SK-N-SH (cell line): ENCODE measurements at regions not wholly inside any gene's neighbourhood (a gene's known extent, or its start where the extent isn't known, plus 50 kb on each side); places are given as distances from the start of the nearest gene placed in this dataset.
A peak's percentile ranks its signal among the peaks of the same experiment; 100 is the strongest.

ENCODE experiments used
- CTCF ChIA-PET: fragments of 300-600, 350-600 bp; formaldehyde crosslinking; extraction: SDS; loops from one replicate; lab custom pipeline; 2021; lab: Yijun Ruan, JAX
- POLR2A ChIA-PET: fragments of 350-600 bp; sonication (Branson Sonifier 250); formaldehyde crosslinking; extraction: SDS; loops from one replicate; lab custom pipeline; 2020; ENCODE audit warnings: antibody characterized with exemption, inconsistent platforms; lab: Yijun Ruan, JAX
- DNase-seq: peaks from one replicate; pipeline ENCODE4 v3.0.0; 2012
- H2AFZ ChIP-seq: fragments of 200-600 bp; sonication (generic); 2 replicates; pipeline ENCODE4 v1.8.1; 2016; ENCODE audit warnings: antibody characterized with exemption, mild to moderate bottlenecking, low read depth
- H3F3A ChIP-seq: fragments of 200-600 bp; sonication (generic); replicated peaks from 2 replicates; pipeline ENCODE3; 2016; ENCODE audit warnings: antibody characterized with exemption, mild to moderate bottlenecking; ENCODE audit not compliant: insufficient read depth
- H3K27ac ChIP-seq, 2 experiments: fragments of 200-500 bp in 1 of 2; fragments of 200-600 bp in 1 of 2; sonication (Bioruptor generic) in 1 of 2; sonication (generic), shearing (Covaris generic) in 1 of 2; 2 replicates each; pipeline versions ENCODE4 v1.5.1 to v1.6.1; 2014 to 2016; ENCODE audit warnings: low read depth in 2 of 2, inconsistent platforms in 1 of 2, low read length in 1 of 2, mild to moderate bottlenecking in 1 of 2, mixed read lengths in 1 of 2
- H3K27me3 ChIP-seq: fragments of 200-600 bp; sonication (generic), shearing (Covaris generic); 2 replicates; pipeline ENCODE4 v1.6.1; 2016; ENCODE audit warnings: mixed run types; ENCODE audit not compliant: insufficient read depth
- H3K36me3 ChIP-seq, 2 experiments: fragments of 200-500 bp in 1 of 2; fragments of 200-600 bp in 1 of 2; sonication (Bioruptor generic) in 1 of 2; sonication (generic) in 1 of 2; replicated peaks in 1 of 2; 2 replicates each; pipeline versions ENCODE3 to v1.5.1; 2014 to 2016; ENCODE audit warnings: low read length in 1 of 2, mild to moderate bottlenecking in 1 of 2; ENCODE audit not compliant: insufficient read depth in 2 of 2, control insufficient read depth in 1 of 2
- H3K4me1 ChIP-seq, 2 experiments: fragments of 200-500 bp in 1 of 2; fragments of 200-600 bp in 1 of 2; sonication (Bioruptor generic) in 1 of 2; sonication (generic), shearing (Covaris generic) in 1 of 2; 2 replicates each; pipeline versions ENCODE4 v1.5.1 to v1.6.1; 2014 to 2016; ENCODE audit warnings: low read depth in 1 of 2, low read length in 1 of 2, mixed run types in 1 of 2; ENCODE audit not compliant: insufficient read depth in 2 of 2, control insufficient read depth in 1 of 2
- H3K4me2 ChIP-seq: fragments of 200-600 bp; sonication (generic), shearing (Covaris generic); 2 replicates; pipeline ENCODE4 v1.6.1; 2017; ENCODE audit warnings: mixed run types
- H3K4me3 ChIP-seq, 2 experiments: fragments of 200-500 bp in 1 of 2; fragments of 200-600 bp in 1 of 2; sonication (Bioruptor generic) in 1 of 2; sonication (generic), shearing (Covaris generic) in 1 of 2; 2 replicates each; pipeline versions ENCODE4 v1.5.1 to v1.8.1; 2014 to 2016; ENCODE audit warnings: low read depth in 2 of 2, inconsistent platforms in 1 of 2, low read length in 1 of 2, mild to moderate bottlenecking in 1 of 2, mixed read lengths in 1 of 2, moderate library complexity in 1 of 2
- H3K79me2 ChIP-seq: fragments of 200-600 bp; sonication (generic); 2 replicates; pipeline ENCODE4 v1.8.1; 2017; ENCODE audit warnings: mild to moderate bottlenecking; ENCODE audit not compliant: insufficient read depth
- H3K9ac ChIP-seq: fragments of 200-600 bp; sonication (generic); 2 replicates; pipeline ENCODE4 v1.6.1; 2017; ENCODE audit warnings: mixed run types
- H3K9me2 ChIP-seq: fragments of 200-600 bp; sonication (generic); 2 replicates; pipeline ENCODE4 v1.6.1; 2017; ENCODE audit warnings: mixed run types
- H3K9me3 ChIP-seq: fragments of 200-600 bp; sonication (generic); 2 replicates; pipeline ENCODE4 v1.6.1; 2017; ENCODE audit warnings: mixed run types, mild to moderate bottlenecking, moderate library complexity
- H4K20me1 ChIP-seq: fragments of 200-600 bp; sonication (generic); 2 replicates; pipeline ENCODE4 v1.6.1; 2017; ENCODE audit warnings: mild to moderate bottlenecking, mixed run types; ENCODE audit not compliant: insufficient read depth
- EP300 ChIP-seq, 2 experiments: IDR thresholded peaks; 2 replicates each; pipeline versions ENCODE4 v1.4.0 to v1.6.1; 2012; ENCODE audit warnings: borderline replicate concordance in 1 of 2, low read depth in 1 of 2, low read length in 1 of 2
- EZH2phosphoT487 ChIP-seq: fragments of 200-600 bp; sonication (generic); IDR thresholded peaks from 2 replicates; pipeline ENCODE4 v1.6.1; 2017; ENCODE audit warnings: low read depth, mixed run types, mild to moderate bottlenecking, antibody characterized with exemption, moderate library complexity, borderline replicate concordance
- FOSL2 ChIP-seq: IDR thresholded peaks from 2 replicates; pipeline ENCODE4 v1.4.0; 2012; ENCODE audit warnings: low read depth, mild to moderate bottlenecking, moderate library complexity, borderline replicate concordance
- FOXJ3 ChIP-seq: sonication (generic); formaldehyde crosslinking; IDR thresholded peaks from 2 replicates; pipeline ENCODE4 v1.5.1; 2020; ENCODE audit warnings: mild to moderate bottlenecking, missing genetic modification reagents
- GATA2 ChIP-seq: sonication (generic); formaldehyde crosslinking; IDR thresholded peaks from 2 replicates; pipeline ENCODE4 v1.5.0; 2020; ENCODE audit warnings: mild to moderate bottlenecking, missing genetic modification reagents
- MEF2A ChIP-seq: IDR thresholded peaks from 2 replicates; pipeline ENCODE4 v1.4.0; 2012; ENCODE audit warnings: low read depth, borderline replicate concordance
- NFIC ChIP-seq: IDR thresholded peaks from 2 replicates; pipeline ENCODE4 v1.4.0; 2012; ENCODE audit warnings: borderline replicate concordance
- POLR2AphosphoS5 ChIP-seq: IDR thresholded peaks from 2 replicates; pipeline ENCODE4 v1.6.1; 2012; ENCODE audit warnings: low read depth, low read length
- RAD21 ChIP-seq: IDR thresholded peaks from 2 replicates; pipeline ENCODE4 v1.6.1; 2012; ENCODE audit warnings: mild to moderate bottlenecking, low read length
- RCOR1 ChIP-seq: fragments of 150-350 bp; IDR thresholded peaks from 2 replicates; pipeline ENCODE4 v1.6.1; 2017; ENCODE audit warnings: antibody characterized with exemption, low read length
- RXRA ChIP-seq: IDR thresholded peaks from 2 replicates; pipeline ENCODE4 v1.4.0; 2012; ENCODE audit warnings: low read depth, mild to moderate bottlenecking, borderline replicate concordance
- TCF12 ChIP-seq: IDR thresholded peaks from 2 replicates; pipeline ENCODE4 v1.4.0; 2012
- WGBS: methylation state at CpG from one replicate; pipeline ENCODE4 v1.1.6; 2017; ENCODE audit warnings: low lambda C conversion rate; 5-methylcytosine and 5-hydroxymethylcytosine counted together
- TF ChIP-seq, protein P1 (sequence below): IDR thresholded peaks from 2 replicates; pipeline ENCODE4 v1.6.1; 2012; ENCODE audit warnings: mild to moderate bottlenecking, low read depth, low read length, moderate library complexity
- TF ChIP-seq, protein P2 (sequence below): IDR thresholded peaks from 2 replicates; pipeline ENCODE4 v1.4.0; 2012; ENCODE audit warnings: low read depth, borderline replicate concordance
- TF ChIP-seq, protein P3 (sequence below): IDR thresholded peaks from 2 replicates; pipeline ENCODE4; 2012
- TF ChIP-seq, protein P4 (sequence below): fragments of 200-600 bp; sonication (generic); IDR thresholded peaks from 2 replicates; pipeline ENCODE4 v1.6.1; 2017; ENCODE audit warnings: antibody characterized with exemption, mild to moderate bottlenecking, moderate library complexity

DNA sequence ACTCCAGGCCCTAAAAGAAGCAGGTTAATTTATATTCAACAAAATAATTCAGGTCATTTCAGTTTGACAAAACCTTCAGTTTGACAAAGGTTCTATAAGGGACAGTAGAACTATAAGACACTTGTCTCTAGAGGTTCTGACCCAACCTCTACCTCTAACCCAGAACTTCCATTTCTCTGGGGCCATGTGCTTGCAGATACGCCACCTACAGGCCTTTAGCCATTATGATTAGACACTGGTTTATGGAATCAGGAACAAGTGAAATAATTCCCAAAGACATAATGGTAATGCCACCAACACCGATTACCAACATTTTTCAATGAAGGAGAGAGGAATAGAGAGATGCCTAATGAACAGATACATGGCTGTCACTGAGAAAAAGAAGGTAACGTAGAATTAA lies 733.9 kb downstream of the PRELID2 start:
- no peak for DNase-seq
- no peaks in the 10 kb centered on the region for H3F3A ChIP-seq
- POLR2A ChIA-PET, result no interaction called here

More for the DNA sequence above, 733.9 kb downstream of the PRELID2 start:
- Histone ChIP-seq H3K4me1 (no peaks in the 10 kb centered on the region), H3K36me3 (no peaks in the 10 kb centered on the region), H3K9me3 (no peaks in the 10 kb centered on the region), H3K9ac (no peak overlapping the region)
- TF ChIP-seq TCF12 (no peak), RCOR1 (no peak), FOSL2 (no peak), RAD21 (peak; percentile 60), GATA2 (CRISPR knock-in tag) (no peak), NFIC (no peak), FOXJ3 (CRISPR knock-in tag) (no peak), MEF2A (no peak), RXRA (no peak), EP300 (IDR thresholded peaks at IDR 0.05; ENCODE audit: borderline replicate concordance in 1 of 2, low read depth in 1 of 2, low read length in 1 of 2) (no peak), POLR2AphosphoS5 (no peak), EZH2phosphoT487 (no peak)
- TF ChIP-seq, protein P1, sequence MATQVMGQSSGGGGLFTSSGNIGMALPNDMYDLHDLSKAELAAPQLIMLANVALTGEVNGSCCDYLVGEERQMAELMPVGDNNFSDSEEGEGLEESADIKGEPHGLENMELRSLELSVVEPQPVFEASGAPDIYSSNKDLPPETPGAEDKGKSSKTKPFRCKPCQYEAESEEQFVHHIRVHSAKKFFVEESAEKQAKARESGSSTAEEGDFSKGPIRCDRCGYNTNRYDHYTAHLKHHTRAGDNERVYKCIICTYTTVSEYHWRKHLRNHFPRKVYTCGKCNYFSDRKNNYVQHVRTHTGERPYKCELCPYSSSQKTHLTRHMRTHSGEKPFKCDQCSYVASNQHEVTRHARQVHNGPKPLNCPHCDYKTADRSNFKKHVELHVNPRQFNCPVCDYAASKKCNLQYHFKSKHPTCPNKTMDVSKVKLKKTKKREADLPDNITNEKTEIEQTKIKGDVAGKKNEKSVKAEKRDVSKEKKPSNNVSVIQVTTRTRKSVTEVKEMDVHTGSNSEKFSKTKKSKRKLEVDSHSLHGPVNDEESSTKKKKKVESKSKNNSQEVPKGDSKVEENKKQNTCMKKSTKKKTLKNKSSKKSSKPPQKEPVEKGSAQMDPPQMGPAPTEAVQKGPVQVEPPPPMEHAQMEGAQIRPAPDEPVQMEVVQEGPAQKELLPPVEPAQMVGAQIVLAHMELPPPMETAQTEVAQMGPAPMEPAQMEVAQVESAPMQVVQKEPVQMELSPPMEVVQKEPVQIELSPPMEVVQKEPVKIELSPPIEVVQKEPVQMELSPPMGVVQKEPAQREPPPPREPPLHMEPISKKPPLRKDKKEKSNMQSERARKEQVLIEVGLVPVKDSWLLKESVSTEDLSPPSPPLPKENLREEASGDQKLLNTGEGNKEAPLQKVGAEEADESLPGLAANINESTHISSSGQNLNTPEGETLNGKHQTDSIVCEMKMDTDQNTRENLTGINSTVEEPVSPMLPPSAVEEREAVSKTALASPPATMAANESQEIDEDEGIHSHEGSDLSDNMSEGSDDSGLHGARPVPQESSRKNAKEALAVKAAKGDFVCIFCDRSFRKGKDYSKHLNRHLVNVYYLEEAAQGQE, result no peak
- TF ChIP-seq, protein P2, sequence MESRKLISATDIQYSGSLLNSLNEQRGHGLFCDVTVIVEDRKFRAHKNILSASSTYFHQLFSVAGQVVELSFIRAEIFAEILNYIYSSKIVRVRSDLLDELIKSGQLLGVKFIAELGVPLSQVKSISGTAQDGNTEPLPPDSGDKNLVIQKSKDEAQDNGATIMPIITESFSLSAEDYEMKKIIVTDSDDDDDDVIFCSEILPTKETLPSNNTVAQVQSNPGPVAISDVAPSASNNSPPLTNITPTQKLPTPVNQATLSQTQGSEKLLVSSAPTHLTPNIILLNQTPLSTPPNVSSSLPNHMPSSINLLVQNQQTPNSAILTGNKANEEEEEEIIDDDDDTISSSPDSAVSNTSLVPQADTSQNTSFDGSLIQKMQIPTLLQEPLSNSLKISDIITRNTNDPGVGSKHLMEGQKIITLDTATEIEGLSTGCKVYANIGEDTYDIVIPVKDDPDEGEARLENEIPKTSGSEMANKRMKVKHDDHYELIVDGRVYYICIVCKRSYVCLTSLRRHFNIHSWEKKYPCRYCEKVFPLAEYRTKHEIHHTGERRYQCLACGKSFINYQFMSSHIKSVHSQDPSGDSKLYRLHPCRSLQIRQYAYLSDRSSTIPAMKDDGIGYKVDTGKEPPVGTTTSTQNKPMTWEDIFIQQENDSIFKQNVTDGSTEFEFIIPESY, result no peak
- TF ChIP-seq, protein P3, sequence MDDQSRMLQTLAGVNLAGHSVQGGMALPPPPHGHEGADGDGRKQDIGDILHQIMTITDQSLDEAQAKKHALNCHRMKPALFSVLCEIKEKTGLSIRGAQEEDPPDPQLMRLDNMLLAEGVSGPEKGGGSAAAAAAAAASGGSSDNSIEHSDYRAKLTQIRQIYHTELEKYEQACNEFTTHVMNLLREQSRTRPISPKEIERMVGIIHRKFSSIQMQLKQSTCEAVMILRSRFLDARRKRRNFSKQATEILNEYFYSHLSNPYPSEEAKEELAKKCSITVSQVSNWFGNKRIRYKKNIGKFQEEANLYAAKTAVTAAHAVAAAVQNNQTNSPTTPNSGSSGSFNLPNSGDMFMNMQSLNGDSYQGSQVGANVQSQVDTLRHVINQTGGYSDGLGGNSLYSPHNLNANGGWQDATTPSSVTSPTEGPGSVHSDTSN, result no peak
- TF ChIP-seq, protein P4, sequence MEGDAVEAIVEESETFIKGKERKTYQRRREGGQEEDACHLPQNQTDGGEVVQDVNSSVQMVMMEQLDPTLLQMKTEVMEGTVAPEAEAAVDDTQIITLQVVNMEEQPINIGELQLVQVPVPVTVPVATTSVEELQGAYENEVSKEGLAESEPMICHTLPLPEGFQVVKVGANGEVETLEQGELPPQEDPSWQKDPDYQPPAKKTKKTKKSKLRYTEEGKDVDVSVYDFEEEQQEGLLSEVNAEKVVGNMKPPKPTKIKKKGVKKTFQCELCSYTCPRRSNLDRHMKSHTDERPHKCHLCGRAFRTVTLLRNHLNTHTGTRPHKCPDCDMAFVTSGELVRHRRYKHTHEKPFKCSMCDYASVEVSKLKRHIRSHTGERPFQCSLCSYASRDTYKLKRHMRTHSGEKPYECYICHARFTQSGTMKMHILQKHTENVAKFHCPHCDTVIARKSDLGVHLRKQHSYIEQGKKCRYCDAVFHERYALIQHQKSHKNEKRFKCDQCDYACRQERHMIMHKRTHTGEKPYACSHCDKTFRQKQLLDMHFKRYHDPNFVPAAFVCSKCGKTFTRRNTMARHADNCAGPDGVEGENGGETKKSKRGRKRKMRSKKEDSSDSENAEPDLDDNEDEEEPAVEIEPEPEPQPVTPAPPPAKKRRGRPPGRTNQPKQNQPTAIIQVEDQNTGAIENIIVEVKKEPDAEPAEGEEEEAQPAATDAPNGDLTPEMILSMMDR, result peak; percentile 54
- TF ChIP-seq, all 33 proteins: peak for 2
- no peak overlapping the region for H3K4me2 ChIP-seq
- H3K9me2 ChIP-seq, result no peaks in the 10 kb centered on the region
- H4K20me1 ChIP-seq, result no peaks in the 10 kb centered on the region
- no peak overlapping the region for H3K4me3 ChIP-seq
- H3K27ac ChIP-seq, result no peak overlapping the region
- no peaks in the 10 kb centered on the region for H3K27me3 ChIP-seq
- WGBS, result 60% methylated on average over 3 of the region's 3 CpGs
- CTCF ChIA-PET, result interaction anchor here (1.2 kb wide), 1 partner anchor 16 kb away, joined by 4 read pairs; no protein-coding TSS in a partner anchor
- no peaks in the 10 kb centered on the region for H3K79me2 ChIP-seq
- H2AFZ ChIP-seq, result no peak overlapping the region
